ENCODE measurements at regions not wholly inside any gene's neighbourhood (a gene's known extent, or its start where the extent isn't known, plus 50 kb on each side); places are given as distances from the start of the nearest gene placed in this dataset.

DNA sequence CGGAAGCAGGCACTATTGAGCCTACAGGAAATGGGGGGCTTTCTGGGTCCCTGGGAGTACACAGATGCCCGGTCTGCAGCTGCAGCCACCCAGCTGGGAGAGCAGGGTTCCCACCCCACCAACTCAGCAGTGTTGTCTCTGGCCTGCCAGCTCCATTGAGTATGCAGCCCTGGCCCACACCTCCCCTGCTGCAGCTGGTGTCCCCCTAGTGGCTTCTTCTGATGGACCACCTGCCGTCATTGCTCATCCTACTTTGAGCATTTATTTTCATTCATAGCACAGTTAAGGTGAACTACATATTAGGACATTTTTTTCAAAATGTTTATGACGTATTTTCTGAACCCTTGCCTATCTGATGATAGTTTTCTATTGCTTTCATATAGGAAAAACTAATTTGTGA is 189.8 kb upstream of the LYPLAL1 start:
- BruUV-seq (replicated peaks) = no TSS peak
- POLR2A ChIA-PET = no interaction called here
- intact Hi-C loops (cut with micrococcal nuclease; ENCODE audit: unreplicated experiment) = loop anchor here (2.0 to 5.0 kb wide), 2 partner anchors 623 to 637 kb away; partner anchors contain the start of gene TGFB2
- H3K4me3 Mint-ChIP-seq (ENCODE audit: unreplicated experiment) = no peak overlapping the region
- TF ChIP-seq, protein P1, sequence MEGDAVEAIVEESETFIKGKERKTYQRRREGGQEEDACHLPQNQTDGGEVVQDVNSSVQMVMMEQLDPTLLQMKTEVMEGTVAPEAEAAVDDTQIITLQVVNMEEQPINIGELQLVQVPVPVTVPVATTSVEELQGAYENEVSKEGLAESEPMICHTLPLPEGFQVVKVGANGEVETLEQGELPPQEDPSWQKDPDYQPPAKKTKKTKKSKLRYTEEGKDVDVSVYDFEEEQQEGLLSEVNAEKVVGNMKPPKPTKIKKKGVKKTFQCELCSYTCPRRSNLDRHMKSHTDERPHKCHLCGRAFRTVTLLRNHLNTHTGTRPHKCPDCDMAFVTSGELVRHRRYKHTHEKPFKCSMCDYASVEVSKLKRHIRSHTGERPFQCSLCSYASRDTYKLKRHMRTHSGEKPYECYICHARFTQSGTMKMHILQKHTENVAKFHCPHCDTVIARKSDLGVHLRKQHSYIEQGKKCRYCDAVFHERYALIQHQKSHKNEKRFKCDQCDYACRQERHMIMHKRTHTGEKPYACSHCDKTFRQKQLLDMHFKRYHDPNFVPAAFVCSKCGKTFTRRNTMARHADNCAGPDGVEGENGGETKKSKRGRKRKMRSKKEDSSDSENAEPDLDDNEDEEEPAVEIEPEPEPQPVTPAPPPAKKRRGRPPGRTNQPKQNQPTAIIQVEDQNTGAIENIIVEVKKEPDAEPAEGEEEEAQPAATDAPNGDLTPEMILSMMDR (IDR thresholded peaks at IDR 0.05; ENCODE audit: insufficient read depth in 1 of 2, low read depth in 1 of 2, low read length in 1 of 2, severe bottlenecking in 1 of 2, unreplicated experiment in 1 of 2) = peak; percentile 44 to 49
- H3K9me3 Mint-ChIP-seq (ENCODE audit: unreplicated experiment) = no peaks in the 10 kb centered on the region
- Histone ChIP-seq H3K27me3 (replicated peaks; ENCODE audit: control insufficient read depth, insufficient read depth, low read length) (no peaks in the 10 kb centered on the region), H3K9me3 (no peaks in the 10 kb centered on the region; the same call in 1 of the 2 replicates), H3K4me3 (ENCODE audit: low read depth, low read length) (no peak overlapping the region), H3K4me1 (no peaks in the 10 kb centered on the region), H3K36me3 (ENCODE audit: control insufficient read depth, insufficient read depth, low read length) (no peaks in the 10 kb centered on the region)
- H3K27me3 Mint-ChIP-seq (ENCODE audit: insufficient read depth, unreplicated experiment) = no peaks in the 10 kb centered on the region
- CTCF ChIA-PET = interaction anchor here (1.0 kb wide), 1 partner anchor 724 kb away, joined by 3 read pairs; no protein-coding TSS in a partner anchor
- DNase-seq = peak in 1 of 2 experiments; percentile 44
- H3K4me1 Mint-ChIP-seq (ENCODE audit: low read depth, unreplicated experiment) = no peaks in the 10 kb centered on the region
- H3K27ac Mint-ChIP-seq (ENCODE audit: unreplicated experiment) = no peak overlapping the region
- H3K36me3 Mint-ChIP-seq (ENCODE audit: insufficient read depth, unreplicated experiment) = no peaks in the 10 kb centered on the region

DNA sequence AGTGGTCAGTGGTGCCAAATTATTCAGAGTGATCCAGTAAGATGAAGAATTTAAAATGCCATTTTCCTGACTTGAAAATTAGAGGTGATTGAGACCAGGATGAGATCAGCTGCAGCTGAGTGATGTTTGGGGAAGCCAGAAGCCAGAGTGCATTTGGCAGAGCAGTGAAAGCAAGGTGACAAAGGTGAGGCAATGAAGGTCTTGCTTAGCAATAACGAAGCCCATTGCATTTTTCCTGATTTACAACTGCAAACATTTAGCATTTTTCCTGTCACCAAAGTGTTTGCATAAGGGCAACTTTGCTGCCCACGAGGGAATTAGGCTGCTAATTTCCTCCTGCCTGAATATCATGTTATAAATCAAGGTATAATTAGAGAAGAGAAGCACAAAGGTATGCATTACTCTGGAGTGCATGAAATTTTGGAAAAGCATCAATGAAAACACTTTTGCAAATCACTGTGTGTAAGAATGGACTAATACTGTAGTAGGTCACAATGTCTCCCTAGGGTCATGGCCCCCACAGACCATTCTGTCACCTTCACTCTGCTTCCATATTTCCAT is 188.2 kb upstream of the LYPLAL1 start:
- H3K9me3 Mint-ChIP-seq (ENCODE audit: unreplicated experiment) = no peaks in the 10 kb centered on the region
- BruUV-seq (replicated peaks) = no TSS peak
- CTCF ChIA-PET = no interaction called here

DNA sequence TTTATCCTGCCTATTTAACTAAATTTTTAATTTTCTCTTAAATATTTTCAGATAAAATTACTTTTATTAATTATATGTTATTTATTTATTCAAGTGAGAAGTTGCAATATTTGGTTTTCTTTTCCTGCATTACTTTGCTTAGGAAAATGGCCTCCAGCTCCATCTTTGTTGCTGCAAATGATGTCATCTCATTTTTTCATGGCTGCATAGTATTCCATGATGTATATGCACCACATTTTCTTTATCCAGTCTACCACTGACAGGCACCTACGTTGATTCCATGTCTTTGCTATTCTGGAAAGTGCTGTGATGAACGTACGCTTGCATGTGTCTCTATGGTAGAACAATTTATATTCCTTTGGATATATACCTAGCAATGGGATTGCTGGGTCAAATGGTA is 186.9 kb upstream of the LYPLAL1 start:
- H3K27ac Mint-ChIP-seq (ENCODE audit: unreplicated experiment) = no peak overlapping the region
- no peaks in the 10 kb centered on the region for H3K36me3 Mint-ChIP-seq (ENCODE audit: insufficient read depth, unreplicated experiment)
- BruUV-seq (replicated peaks) = no TSS peak
- Histone ChIP-seq H3K27me3 (replicated peaks; ENCODE audit: control insufficient read depth, insufficient read depth, low read length) (no peaks in the 10 kb centered on the region), H3K9me3 (no peaks in the 10 kb centered on the region; the same call in 1 of the 2 replicates), H3K4me3 (ENCODE audit: low read depth, low read length) (no peak overlapping the region), H3K4me1 (no peaks in the 10 kb centered on the region), H3K36me3 (ENCODE audit: control insufficient read depth, insufficient read depth, low read length) (no peaks in the 10 kb centered on the region)
- no peaks in the 10 kb centered on the region for H3K4me1 Mint-ChIP-seq (ENCODE audit: low read depth, unreplicated experiment)
- ChIA-PET CTCF (interaction anchor here (0.6 kb wide), 1 partner anchor 446 kb away, joined by 3 read pairs; no protein-coding TSS in a partner anchor), POLR2A (no interaction called here)
- TF ChIP-seq, protein P1 (IDR thresholded peaks at IDR 0.05; ENCODE audit: insufficient read depth in 1 of 2, low read depth in 1 of 2, low read length in 1 of 2, severe bottlenecking in 1 of 2, unreplicated experiment in 1 of 2) = no peak
- H3K9me3 Mint-ChIP-seq (ENCODE audit: unreplicated experiment) = no peaks in the 10 kb centered on the region
- no peaks in the 10 kb centered on the region for H3K27me3 Mint-ChIP-seq (ENCODE audit: insufficient read depth, unreplicated experiment)
- intact Hi-C loops (cut with micrococcal nuclease; ENCODE audit: unreplicated experiment) = no loop called here
- H3K4me3 Mint-ChIP-seq (ENCODE audit: unreplicated experiment) = no peak overlapping the region
- DNase-seq = no peak

More for the DNA sequence above, 188.2 kb upstream of the LYPLAL1 start:
- Histone ChIP-seq H3K9me3 (no peaks in the 10 kb centered on the region; the same call in 1 of the 2 replicates), H3K4me3 (ENCODE audit: low read depth, low read length) (no peak overlapping the region), H3K4me1 (no peaks in the 10 kb centered on the region), H3K27me3 (replicated peaks; ENCODE audit: control insufficient read depth, insufficient read depth, low read length) (no peaks in the 10 kb centered on the region), H3K36me3 (ENCODE audit: control insufficient read depth, insufficient read depth, low read length) (no peaks in the 10 kb centered on the region)
- H3K27ac Mint-ChIP-seq (ENCODE audit: unreplicated experiment) = no peak overlapping the region
- POLR2A ChIA-PET = no interaction called here
- TF ChIP-seq, protein P1 (IDR thresholded peaks at IDR 0.05; ENCODE audit: insufficient read depth in 1 of 2, low read depth in 1 of 2, low read length in 1 of 2, severe bottlenecking in 1 of 2, unreplicated experiment in 1 of 2) = no peak
- no peaks in the 10 kb centered on the region for H3K36me3 Mint-ChIP-seq (ENCODE audit: insufficient read depth, unreplicated experiment)
- no peak for DNase-seq
- no peaks in the 10 kb centered on the region for H3K27me3 Mint-ChIP-seq (ENCODE audit: insufficient read depth, unreplicated experiment)
- no peak overlapping the region for H3K4me3 Mint-ChIP-seq (ENCODE audit: unreplicated experiment)
- no peaks in the 10 kb centered on the region for H3K4me1 Mint-ChIP-seq (ENCODE audit: low read depth, unreplicated experiment)
- intact Hi-C loops (cut with micrococcal nuclease; ENCODE audit: unreplicated experiment) = loop anchor here (2.0 kb wide), 1 partner anchor 625 kb away; no protein-coding TSS in a partner anchor
